HCT116 (cell line): ENCODE measurements at regions not wholly inside any gene's neighbourhood (a gene's known extent, or its start where the extent isn't known, plus 50 kb on each side); places are given as distances from the start of the nearest gene placed in this dataset.
A peak's percentile ranks its signal among the peaks of the same experiment; 100 is the strongest.

Source experiments
- ATF3 ChIP-seq: IDR thresholded peaks from 2 replicates; pipeline ENCODE4 v1.6.1; 2012
- CBX3 ChIP-seq: IDR thresholded peaks from 2 replicates; pipeline ENCODE4 v1.6.1; 2012; ENCODE audit warnings: low read depth
- CEBPB ChIP-seq: IDR thresholded peaks from 2 replicates; pipeline ENCODE4 v1.6.1; 2012; ENCODE audit warnings: low read depth
- CTCF ChIP-seq, 3 experiments: fragments of 200-600 bp in 1 of 3; sonication (generic) in 1 of 3; IDR thresholded peaks in 2 of 3; conservative IDR thresholded peaks in 1 of 3; 2 replicates each; pipeline ENCODE4 v1.5.1; 2012 to 2017; ENCODE audit warnings: low read depth in 2 of 3, low read length in 2 of 3, antibody characterized with exemption in 1 of 3, borderline replicate concordance in 1 of 3, control low read depth in 1 of 3, mild to moderate bottlenecking in 1 of 3, mixed read lengths in 1 of 3, mixed run types in 1 of 3, moderate library complexity in 1 of 3; ENCODE audit not compliant: insufficient read depth in 1 of 3
- ELF1 ChIP-seq: IDR thresholded peaks from 2 replicates; pipeline ENCODE4 v1.6.1; 2012; ENCODE audit warnings: low read depth, borderline replicate concordance
- EZH2 ChIP-seq: fragments of 200-600 bp; sonication (generic); IDR thresholded peaks from 2 replicates; pipeline ENCODE4 v1.6.1; 2017; ENCODE audit warnings: antibody characterized with exemption, mixed run types
- JUND ChIP-seq: IDR thresholded peaks from 2 replicates; pipeline ENCODE4 v1.6.1; 2012
- POLR2A ChIP-seq: IDR thresholded peaks from 2 replicates; pipeline ENCODE4 v1.7.0; 2011; ENCODE audit warnings: borderline replicate concordance; ENCODE audit not compliant: insufficient read depth, insufficient read length; ENCODE audit errors: extremely low read depth
- POLR2AphosphoS5 ChIP-seq: IDR thresholded peaks from 2 replicates; pipeline ENCODE4 v1.6.1; 2011; ENCODE audit warnings: mild to moderate bottlenecking, low read depth, low read length, moderate library complexity
- RAD21 ChIP-seq: IDR thresholded peaks from 2 replicates; pipeline ENCODE4 v1.6.1; 2012; ENCODE audit warnings: low read depth, mild to moderate bottlenecking
- REST ChIP-seq: IDR thresholded peaks from 2 replicates; pipeline ENCODE4 v1.6.1; 2012; ENCODE audit warnings: low read depth
- SP1 ChIP-seq: IDR thresholded peaks from 2 replicates; pipeline ENCODE4 v1.6.1; 2012; ENCODE audit warnings: low read depth
- ZNF274 ChIP-seq: fragments of 200-500 bp; sonication (Bioruptor generic); IDR thresholded peaks from 2 replicates; pipeline ENCODE4 v1.6.1; 2014; ENCODE audit warnings: mild to moderate bottlenecking, low read depth, low read length, inconsistent platforms

GRCh38 chr15:85296615-85297402 lies 83.6 kb upstream of the AKAP13 start:
- TF ChIP-seq CTCF (IDR thresholded peaks at IDR 0.05 in 2 of 3, conservative IDR thresholded peaks at IDR 0.05 in 1 of 3; ENCODE audit: borderline replicate concordance in 1 of 3, insufficient read depth in 1 of 3, low read depth in 2 of 3, low read length in 2 of 3) (peak; percentile 79 to 82 (median 82); a peak in 5 of 6 replicates), SP1 (no peak), CBX3 (peak; percentile 57; the same call in 1 of the 2 replicates), ZNF274 (no peak), CEBPB (no peak), POLR2AphosphoS5 (no peak), REST (no peak), ELF1 (no peak), POLR2A (no peak), ATF3 (no peak), JUND (no peak), EZH2 (no peak), RAD21 (peak; percentile 97)
